LHCN-M2 (cell line): ENCODE measurements at regions not wholly inside any gene's neighbourhood (a gene's known extent, or its start where the extent isn't known, plus 50 kb on each side); places are given as distances from the start of the nearest gene placed in this dataset.
A peak's percentile ranks its signal among the peaks of the same experiment; 100 is the strongest.
"Not testable (repeated sequence)": the region's sequence is repeated elsewhere in the genome, so short reads cannot be mapped to it uniquely, and the experiment has no call there.

Experiments used
- DNase-seq: peaks from one replicate; pipeline ENCODE4 v3.0.0-alpha.2; 2012; ENCODE audit warnings: low read depth

DNA sequence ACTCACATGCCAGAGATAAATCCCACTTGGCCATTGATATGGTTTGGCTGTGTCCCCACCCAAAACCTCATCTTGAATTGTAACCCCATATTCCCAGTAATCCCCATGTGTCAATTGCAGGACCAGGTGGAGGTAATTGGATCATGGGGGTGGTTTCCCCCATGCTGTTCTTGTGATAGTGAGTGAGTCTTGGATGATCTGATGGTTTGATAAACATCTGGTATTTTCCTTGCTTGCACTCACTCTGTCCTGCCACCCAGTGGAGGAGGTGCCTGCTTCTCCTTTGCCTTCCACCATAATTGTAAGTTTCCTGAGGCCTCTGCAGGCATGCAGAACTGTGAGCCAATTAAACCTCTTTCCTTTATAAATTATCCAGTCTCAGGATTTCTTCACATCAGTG, 50.4 kb upstream of the B3GAT2 start:
- not testable (repeated sequence) for DNase-seq

DNA sequence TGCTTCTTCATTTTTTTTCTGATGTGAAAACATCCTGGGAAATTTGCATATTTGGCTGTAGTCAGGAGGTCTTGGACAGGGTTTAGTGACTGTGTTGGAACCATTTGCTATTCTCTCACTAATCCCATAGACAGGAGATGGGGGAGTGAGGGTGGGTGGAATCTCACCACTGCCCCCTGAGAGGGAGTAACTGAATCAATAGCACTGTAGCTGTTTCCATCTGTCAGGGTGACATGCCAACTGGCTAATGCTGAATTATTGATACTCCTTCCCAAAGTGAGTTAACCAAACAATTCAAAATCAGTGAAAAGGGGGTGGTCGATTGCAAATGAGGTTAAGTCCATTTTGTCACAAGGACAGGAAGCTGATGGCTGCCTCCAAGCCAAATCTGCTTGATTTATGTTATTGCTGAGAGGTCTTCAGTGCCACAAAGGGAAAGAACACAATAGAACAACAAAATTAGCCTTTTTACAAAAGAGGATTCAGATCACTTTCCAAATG, 55.1 kb upstream of the B3GAT2 start:
- no peak for DNase-seq

DNA sequence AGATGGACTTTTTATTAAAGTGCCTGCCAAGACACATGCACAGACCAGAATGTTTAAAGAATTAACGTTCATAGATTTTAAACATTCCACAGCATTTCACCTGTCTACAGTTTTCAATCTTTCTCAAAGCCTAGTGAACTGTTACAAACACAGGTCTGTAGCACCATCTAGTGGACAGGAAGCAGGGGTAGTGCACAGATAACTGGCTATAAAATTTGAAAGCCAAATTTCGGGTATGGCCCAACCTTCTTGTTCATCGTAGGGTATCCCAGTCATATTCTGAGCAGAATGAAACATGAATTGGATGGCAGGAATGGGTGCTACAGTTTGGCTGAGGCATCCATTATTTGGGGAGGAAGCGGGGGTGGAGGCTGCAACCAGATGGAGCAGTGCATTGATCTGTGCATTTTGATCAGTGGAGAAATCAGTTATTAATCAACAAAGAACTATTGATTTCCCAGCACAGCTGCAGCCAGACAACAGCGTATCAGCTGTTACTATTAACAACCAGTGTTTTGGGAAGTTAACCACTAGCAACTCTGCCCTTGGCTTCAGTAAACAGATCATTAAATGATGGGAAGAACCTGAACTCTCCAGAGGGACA, 56.1 kb upstream of the B3GAT2 start:
- peak; percentile 61 for DNase-seq

DNA sequence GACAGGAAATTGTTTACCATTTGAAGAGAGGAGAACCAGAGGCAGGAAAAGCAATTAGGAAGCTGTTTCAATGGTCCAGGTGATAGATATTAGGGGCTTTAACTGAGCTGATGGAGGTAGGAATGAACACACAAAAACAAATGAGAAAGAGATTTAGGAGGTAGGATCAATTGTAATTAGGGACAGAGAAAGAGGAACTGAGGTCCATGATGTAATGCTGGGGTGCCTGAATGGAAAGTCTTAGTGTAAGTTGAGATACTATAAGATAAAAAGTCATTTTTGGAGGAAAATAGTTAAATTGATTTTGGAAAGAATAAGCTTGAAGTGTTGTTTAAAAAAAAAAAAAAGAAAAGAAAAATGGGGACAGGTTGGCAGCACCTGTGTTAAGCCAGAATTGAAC, 58.5 kb upstream of the B3GAT2 start:
- DNase-seq: no peak

DNA sequence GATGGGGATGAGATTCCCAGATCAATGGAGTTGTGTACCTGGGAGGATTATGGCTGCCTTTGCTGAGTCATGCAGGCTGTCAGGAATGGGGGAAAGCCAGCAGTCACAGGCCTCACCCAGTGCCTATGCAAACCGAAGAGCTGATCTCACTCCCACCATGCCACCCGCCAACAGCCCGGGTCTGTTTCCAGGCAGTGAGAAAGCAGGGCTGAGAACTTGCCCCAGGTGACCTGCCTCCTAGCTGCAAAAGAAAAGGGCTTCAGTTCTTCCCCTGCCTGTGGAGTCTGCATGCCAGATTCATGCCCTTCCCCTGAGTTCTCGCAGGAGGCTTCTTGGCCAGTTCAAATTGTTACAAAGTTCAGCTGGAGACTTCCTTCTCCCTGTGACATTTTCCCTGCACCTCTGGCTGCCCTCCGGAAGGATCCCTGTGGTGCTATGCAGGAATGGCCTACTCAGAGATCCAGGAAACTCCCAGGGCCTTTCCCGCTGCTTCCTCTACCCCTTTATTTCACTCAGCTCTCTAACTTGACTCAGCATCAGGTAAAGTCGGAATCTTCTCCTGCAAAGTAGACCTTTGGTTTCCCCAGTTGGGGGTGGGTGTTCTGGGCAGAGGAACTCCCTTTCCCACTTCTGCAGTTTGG, 71.5 kb upstream of the B3GAT2 start:
- no peak for DNase-seq

DNA sequence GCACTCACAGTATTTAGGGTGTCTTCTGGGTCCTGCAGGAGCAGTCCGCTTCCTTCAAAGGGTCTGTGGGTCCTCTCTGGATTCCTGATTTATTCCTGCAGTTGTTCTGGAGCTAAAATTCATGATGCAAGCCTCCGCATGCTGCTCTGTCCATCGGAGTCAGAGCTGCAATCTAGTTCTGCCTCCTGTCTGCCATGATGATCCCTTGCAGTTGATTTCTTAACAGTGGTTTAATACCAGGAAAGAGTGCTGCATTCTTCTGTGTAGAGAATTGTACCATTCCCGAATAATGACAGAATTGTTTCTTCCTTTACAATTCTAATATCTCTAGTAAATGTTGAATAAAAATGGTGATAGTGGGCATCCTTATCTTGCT, 72.0 kb upstream of the B3GAT2 start:
- DNase-seq: no peak

DNA sequence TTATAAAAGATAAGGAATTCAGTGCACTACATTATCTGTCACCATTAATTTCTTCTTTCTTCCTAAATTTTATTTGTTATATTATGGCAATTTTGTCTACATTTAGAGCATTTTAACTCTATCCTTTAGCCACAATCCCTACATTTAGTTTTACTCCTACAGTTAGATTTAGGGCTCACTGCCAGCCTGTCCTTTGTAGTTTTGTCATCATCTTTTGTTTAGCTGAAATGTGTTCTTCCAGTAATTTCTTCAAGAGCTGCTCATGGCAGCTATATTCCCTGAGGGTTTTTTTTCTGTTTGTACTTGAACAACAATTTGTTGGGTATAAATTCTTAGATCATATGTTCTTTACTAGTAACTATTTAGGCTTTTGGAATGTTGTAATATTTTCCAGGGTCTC, 72.7 kb upstream of the B3GAT2 start:
- no peak for DNase-seq

DNA sequence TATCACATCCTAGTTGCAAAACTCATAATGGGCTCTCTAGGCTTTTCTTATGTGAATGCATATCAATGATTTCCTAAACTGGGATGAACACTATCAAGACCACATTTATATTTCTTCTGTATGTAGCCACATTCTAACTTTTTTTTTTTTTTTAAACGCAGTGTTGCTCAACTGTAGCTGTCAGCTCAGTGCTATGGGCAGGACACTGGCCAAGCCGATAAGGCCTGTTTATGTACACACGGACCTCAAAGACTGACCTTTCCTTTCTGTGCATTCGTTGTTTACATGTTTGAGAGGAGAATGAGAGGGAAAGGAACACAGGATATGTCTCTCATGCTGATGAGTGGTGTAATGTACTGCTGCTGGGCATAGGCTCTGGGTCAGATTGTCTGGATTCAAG, 75.1 kb upstream of the B3GAT2 start:
- DNase-seq: no peak

DNA sequence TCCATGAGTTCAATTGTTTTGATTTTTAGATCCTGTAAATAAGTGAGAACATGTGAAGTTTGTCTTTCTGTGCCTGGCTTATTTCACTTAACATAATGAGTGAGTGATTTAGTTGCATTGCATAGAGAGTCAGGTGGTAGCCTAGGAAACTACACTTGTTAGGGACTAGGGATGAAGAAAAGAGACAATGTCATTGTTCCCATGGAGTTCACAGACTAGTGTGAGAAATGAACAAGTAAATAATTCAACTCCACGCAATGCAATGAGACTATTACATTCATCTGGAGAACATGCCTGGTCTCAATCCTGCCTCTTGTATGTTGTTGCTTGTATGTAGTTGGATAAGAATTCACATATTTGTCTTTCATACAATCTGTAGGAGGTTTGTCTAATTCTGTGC, 76.3 kb upstream of the B3GAT2 start:
- no peak for DNase-seq

DNA sequence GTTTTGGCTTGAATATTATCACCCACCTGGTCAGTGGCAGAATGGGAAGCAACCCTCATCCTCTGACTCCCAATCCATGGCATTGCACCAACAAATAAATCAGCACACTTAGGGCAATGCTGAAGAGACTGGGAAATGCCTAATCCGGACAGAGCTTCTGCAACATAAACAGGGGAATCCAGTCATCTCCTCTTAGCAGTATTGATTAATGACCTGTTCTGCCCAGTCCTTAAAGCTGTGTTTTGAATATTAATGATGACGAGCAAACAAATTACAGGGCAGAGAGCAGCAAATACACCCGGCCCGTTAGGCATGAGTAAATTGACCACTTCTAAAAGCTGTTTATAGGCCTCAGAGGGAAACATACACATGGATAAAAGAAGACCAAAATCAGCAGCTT, 77.0 kb upstream of the B3GAT2 start:
- no peak for DNase-seq

DNA sequence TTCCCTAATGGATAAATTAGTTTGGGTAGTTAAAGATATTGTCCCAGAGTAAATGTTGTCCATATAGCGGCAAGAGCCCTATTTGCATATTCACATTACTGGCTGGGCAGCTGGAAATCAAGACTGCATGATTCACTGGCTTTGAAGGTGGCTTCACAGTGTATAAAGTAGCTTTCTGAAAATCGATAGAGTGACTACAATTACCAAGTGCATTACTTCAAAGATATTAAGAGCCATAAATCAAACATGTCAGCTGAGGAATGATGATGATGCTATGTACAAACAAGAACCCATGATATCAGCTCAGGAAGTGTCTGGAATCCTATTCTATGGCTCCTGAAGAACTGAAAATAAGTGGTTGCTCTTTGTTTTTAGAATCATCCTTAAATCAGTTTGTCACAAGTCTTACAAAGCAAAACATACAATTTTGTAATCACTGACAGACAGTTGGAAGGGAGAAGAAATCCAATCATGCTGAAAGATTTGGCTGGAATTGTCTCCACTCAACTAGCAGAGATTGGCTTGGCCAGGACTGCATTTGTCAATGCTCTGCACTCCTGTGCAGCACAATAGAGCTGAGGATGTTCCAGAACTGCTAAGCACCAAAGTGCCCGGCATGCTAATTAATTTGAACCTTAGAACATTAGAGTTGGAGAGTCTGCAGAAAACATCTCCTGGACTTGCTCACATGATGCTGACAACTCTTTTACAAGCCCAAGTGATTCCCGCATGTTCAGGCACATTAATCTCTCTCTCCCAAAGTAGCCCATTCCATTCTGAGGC, 77.9 kb upstream of the B3GAT2 start:
- no peak for DNase-seq

DNA sequence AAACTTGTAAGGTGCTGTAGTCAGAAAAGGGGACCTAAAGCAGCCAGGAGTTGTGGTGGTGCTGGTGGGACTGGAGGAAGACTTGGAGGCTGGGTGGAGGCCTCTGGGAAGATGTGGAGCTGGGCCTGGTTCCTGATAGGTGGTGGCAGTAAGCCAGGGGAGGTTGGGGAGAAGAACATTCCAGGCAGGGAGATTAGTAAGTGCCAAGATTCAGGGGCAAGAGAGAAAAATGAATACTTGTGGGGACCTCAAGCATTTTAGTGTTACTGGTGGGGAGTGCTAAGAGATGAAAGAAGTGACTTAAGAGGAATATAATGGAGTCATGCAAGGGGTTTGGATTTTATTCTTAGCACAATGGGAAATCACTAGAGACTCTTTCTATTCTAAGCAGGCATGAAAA, 79.0 kb upstream of the B3GAT2 start:
- DNase-seq: no peak

DNA sequence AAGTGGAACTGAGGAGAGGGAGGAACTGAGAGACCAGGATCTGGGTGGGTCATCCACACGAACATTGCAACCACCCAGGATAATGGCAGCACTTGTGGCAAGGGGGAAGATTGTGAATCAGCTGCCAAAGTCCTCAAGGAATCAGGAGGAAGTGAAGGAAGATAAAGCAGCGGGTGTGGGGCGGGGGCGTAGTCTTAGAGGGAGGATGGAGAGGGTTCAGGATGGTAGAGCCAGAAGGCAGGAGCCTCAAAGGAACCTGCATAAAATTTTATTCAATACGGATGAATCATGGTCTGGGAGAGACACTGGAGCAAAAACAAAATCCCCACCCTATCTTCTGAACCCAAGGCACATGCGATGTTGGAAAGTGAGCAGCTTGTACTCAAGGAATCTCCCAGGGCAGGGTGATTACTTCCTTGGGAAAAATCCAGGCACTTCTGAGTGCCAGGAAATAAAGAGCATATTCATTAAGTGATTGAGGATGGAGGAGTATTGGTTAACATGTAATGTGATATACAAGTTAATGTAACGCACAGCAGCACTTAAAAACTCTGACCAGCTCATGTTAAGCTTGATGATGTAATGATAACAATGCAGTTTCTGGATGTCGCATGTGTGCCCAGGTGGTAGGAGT, 82.0 kb upstream of the B3GAT2 start:
- DNase-seq: no peak

DNA sequence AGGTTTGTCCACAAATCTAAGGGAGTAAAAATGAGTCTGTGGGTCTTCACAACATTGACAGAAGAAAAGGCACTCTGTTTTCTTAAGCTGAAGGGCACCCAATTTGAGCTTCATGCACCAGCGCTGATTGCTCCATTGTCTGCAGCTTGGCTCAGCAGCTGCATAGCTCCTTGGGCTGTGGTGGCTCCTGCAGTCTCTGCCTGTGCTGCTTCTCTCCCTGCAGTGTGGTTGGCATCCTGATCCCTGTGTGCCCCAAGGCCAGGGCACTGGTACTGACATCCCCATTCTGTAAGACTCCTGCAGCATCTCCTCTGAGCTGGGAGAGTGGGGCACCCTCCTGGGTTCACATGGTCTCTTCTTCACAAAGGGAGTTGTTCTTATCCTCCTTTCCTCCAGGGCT, 83.2 kb upstream of the B3GAT2 start:
- DNase-seq: no peak

DNA sequence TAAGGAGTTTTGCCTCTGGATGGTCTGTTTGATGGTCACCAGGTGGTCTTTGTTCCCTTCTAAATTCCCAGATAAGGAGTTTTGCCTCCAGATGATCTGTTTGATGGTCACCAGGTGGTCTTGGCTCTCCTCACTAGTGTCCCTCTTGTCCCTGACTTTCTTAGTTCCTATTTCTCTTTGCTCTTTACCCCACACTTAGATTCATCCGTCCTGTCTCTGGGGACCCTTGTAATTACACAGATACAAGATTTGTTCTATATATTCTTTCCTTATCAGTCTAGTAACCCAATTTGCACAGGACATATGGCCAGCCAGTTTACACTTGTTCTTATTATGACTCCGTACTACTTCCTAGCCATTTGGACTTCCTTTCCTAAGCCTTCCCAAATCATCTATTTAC, 84.0 kb upstream of the B3GAT2 start:
- DNase-seq: no peak

DNA sequence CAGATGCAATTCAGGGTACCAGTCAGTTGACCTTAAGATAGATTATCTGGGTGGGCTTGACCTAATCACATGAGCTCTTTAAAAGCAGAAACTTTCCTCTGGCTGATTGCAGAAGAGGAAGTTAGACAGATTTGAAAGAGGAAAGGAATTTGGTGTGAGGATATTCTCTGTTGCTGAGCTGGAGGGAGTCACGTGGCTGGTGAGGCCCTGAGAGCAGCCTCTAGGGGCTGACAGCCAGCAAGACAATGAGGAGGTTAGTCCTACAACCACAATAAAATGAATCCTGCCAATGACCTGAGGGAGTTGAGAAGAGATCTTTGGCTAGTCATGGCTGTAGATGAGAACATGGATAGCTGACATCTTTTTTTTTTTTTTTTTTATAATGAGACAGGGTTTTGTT, 87.0 kb upstream of the B3GAT2 start:
- peak; percentile 15 for DNase-seq

DNA sequence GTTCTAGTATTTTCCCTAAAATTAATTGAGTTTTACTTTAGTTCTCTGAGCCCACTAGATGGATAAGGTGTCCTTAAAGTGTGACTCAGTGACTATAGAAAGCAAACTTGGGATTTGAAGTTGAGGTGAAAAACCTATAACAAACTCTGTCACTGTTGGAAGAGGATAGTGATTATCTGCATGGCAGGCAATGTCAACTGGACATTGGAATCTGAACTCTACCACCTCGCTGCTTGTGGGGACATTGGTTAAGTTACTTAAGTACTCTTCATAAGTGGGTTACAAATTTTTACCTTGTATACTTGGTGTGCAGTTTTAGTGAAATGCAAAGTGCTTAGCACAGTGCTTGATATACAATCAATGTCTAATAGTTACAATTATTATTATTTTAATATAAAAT, 87.9 kb upstream of the B3GAT2 start:
- DNase-seq: no peak

DNA sequence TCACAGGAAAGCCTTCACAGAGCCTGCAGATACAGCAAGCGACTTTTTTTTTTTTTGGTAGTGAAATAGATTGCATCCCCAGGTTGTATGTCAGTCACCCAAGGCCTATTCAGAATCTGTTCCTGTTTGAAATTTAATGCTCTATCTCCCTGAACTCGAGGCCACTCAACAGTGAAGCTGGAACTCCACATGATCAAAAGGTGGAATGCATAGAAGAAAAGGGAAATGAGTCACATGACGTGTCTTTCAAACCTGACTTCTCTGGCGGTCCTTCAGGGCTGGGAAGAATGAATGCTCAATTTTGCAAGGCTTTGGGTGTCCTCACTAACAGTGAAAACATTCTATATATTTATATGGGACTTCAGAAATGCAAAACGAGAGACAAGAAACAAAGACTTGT, 88.4 kb upstream of the B3GAT2 start:
- DNase-seq: no peak

DNA sequence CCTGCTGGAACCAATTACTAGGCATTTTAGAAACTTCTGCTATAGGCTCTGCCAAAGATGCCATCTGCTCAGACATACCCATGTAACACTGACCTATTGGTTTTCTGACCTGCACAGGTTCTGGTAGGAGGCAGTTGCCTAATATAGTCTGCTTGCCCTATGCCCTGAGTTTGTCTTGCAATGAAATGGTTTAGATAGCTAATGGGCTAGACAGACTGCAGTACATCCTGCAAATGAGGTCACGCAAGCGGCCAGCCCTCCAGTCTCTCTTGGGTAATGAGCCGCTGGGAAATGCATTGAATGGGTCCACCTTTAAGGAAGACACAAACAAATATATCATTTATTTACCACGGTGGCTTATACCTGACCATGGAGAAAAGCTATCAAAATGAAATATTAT, 90.6 kb upstream of the B3GAT2 start:
- DNase-seq: no peak

DNA sequence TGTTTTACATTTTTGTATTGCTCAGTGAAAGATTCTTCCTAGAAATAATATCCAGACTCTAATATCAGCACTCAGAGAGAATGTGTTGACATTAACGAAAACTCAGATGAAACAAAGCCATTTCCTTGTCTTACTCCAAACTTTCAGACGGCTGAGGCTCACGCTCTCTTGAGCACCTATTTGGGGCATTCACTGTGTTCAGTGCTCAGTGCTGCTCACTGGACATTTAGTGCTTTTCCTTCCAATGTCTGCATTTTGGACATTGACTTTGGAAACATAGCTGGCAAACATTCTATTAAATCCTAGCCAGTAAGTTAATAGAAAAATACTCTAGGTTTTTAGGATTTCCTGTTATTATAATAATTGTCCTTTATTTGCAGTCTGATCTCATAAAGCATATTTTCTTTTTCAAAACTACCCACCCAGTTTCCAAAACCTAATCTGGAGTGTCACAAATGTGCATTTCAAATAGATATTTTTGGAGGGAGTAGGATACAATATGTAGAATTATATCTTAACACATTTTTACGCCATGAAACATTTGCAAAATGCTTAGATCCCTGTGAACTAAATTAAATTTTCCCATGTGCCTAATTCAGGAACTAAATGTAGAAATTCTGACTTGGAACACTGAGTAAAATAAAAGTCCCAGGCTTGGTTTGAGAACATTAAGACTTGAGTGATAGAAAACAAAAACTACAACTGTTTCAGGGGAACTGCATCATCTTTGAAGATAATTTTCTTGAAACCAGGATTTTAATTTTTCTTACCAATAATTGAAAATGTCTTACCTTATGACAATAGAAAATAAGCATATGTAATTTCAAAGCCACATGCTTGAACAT, 91.7 kb upstream of the B3GAT2 start:
- no peak for DNase-seq

DNA sequence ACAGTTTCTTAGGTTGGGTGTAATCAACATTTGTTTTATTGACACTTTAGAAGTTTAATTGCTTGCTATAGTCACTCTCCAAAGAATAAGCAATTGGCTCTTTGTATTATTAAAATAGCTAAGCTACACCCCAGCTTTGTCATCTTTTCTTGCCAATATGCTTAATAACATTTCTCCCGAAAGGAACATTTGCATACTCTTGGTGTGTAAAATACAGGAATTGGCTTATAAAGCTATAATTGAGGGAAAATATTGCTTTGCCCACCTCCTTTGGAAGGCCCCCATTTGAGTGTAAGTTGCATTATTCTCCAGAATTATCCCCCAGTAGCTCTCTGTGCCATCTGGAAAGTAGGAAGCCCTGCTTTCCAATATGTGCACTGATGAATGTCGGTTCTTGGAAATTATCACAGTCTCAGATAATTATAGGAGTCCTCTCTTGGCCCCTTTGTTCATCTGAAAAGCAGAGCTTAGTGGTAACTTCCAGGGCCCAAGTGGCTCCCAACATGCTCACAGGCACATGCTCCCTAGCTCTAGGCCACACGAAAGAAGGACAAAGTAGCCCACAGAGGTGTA, 92.4 kb upstream of the B3GAT2 start:
- DNase-seq: no peak
